A673 (cell line): ENCODE measurements at regions not wholly inside any gene's neighbourhood (a gene's known extent, or its start where the extent isn't known, plus 50 kb on each side); places are given as distances from the start of the nearest gene placed in this dataset.

Experiments
- CTCF ChIP-seq: fragments of 300-800, 200-600 bp; sonication (generic); conservative IDR thresholded peaks from 2 replicates; pipeline ENCODE4 v1.5.1; 2017; ENCODE audit warnings: low read depth, mild to moderate bottlenecking, antibody characterized with exemption, low read length, moderate library complexity, mixed read lengths
- EZH2 ChIP-seq: fragments of 200-600 bp; sonication (generic); IDR thresholded peaks from 2 replicates; pipeline ENCODE4 v1.6.1; 2017; ENCODE audit warnings: borderline replicate concordance, low read depth, mild to moderate bottlenecking, mixed read lengths, antibody characterized with exemption, low read length; ENCODE audit not compliant: poor library complexity, severe bottlenecking

GRCh38 chr17:79188685-79189084 lies 114.1 kb downstream of the ENGASE start:
- no peak for TF ChIP-seq CTCF
- no peak for TF ChIP-seq EZH2
